ENCODE measurements at regions not wholly inside any gene's neighbourhood (a gene's known extent, or its start where the extent isn't known, plus 50 kb on each side); places are given as distances from the start of the nearest gene placed in this dataset.

- TF ChIP-seq CTCF (IDR thresholded peaks at IDR 0.05): no peak
- no peak for TF ChIP-seq POLR2A (IDR thresholded peaks at IDR 0.05)
Measured at GRCh38 chr4:38347251-38347650, 316.7 kb upstream of the KLF3 start.

Data from right lobe of liver (tissue), 4 donors.